Naive B cell (primary cell): ENCODE measurements at regions not wholly inside any gene's neighbourhood (a gene's known extent, or its start where the extent isn't known, plus 50 kb on each side); places are given as distances from the start of the nearest gene placed in this dataset.

Experiments used
- ATAC-seq, 2 donors: fragments of 150-1000 bp; cut with Tn5 transposase; 2 replicates each; pipeline ENCODE4 v1.10.0; 2021; ENCODE audit warnings: low read depth in 2 of 2, mild to moderate bottlenecking in 2 of 2, moderate library complexity in 2 of 2
- DNase-seq: peaks from one replicate; pipeline ENCODE4 v3.0.0; 2022
- H3K27ac Mint-ChIP-seq, 6 donors: one replicate each; pipeline ENCODE4 v1.8.0; 2020 to 2022; ENCODE audit warnings: mild to moderate bottlenecking in 6 of 6, mixed read lengths in 6 of 6, moderate library complexity in 5 of 6, inconsistent platforms in 2 of 6
- H3K27me3 Mint-ChIP-seq, 3 donors: one replicate each; pipeline ENCODE4 v1.8.0; 2021 to 2022; ENCODE audit warnings: mixed read lengths in 3 of 3, mild to moderate bottlenecking in 1 of 3
- H3K36me3 Mint-ChIP-seq, 2 donors: one replicate each; pipeline ENCODE4 v1.8.0; 2020 to 2022; ENCODE audit warnings: mixed read lengths in 2 of 2, inconsistent platforms in 1 of 2, mild to moderate bottlenecking in 1 of 2
- H3K4me1 Mint-ChIP-seq, 3 donors: one replicate each; pipeline ENCODE4 v1.8.0; 2020 to 2022; ENCODE audit warnings: mixed read lengths in 3 of 3, inconsistent platforms in 1 of 3, mild to moderate bottlenecking in 1 of 3, moderate library complexity in 1 of 3
- H3K4me3 Mint-ChIP-seq, 8 donors: one replicate each; pipeline ENCODE4 v1.8.0; 2020 to 2022; ENCODE audit warnings: mild to moderate bottlenecking in 8 of 8, mixed read lengths in 8 of 8, moderate library complexity in 8 of 8, inconsistent platforms in 2 of 8
- H3K9me3 Mint-ChIP-seq, 7 donors: one replicate each; pipeline ENCODE4 v1.8.0; 2020 to 2022; ENCODE audit warnings: mixed read lengths in 7 of 7, mild to moderate bottlenecking in 5 of 7, inconsistent platforms in 2 of 7, moderate library complexity in 1 of 7

GRCh38 chr4:183394166-183394951 lies 50.1 kb upstream of the CDKN2AIP start:
- no peak overlapping the region for H3K27ac Mint-ChIP-seq
- peaks cover 8 to 27% (median 16%) of the 10 kb centered on the region in 3 donors for H3K27me3 Mint-ChIP-seq
- ATAC-seq: no peak
- no peak overlapping the region for H3K4me3 Mint-ChIP-seq
- DNase-seq: no peak
- peaks cover 22 to 34% (median 29%) of the 10 kb centered on the region in 3 donors for H3K4me1 Mint-ChIP-seq
- no peaks in the 10 kb centered on the region for H3K36me3 Mint-ChIP-seq
- H3K9me3 Mint-ChIP-seq: no peaks in the 10 kb centered on the region
